CD4-positive, alpha-beta T cell (primary cell): ENCODE measurements at regions not wholly inside any gene's neighbourhood (a gene's known extent, or its start where the extent isn't known, plus 50 kb on each side); places are given as distances from the start of the nearest gene placed in this dataset.

Experiments used
- ATAC-seq: fragments of 200-7000 bp; cut with Tn5 transposase; one replicate; pipeline ENCODE4 v1.10.0; 2022; ENCODE audit warnings: mild to moderate bottlenecking; ENCODE audit not compliant: poor library complexity
- CTCF ChIA-PET: fragments of 350-600 bp; sonication (Branson Sonifier 250); formaldehyde crosslinking; loops from one replicate; lab custom pipeline; 2021; ENCODE audit warnings: antibody characterized with exemption, inconsistent platforms; lab: Charles Lee
- POLR2A ChIA-PET: fragments of 350-600 bp; sonication (Branson Sonifier 250); formaldehyde crosslinking; loops from one replicate; lab custom pipeline; 2021; ENCODE audit warnings: antibody characterized with exemption, inconsistent platforms; lab: Charles Lee
- DNase-seq, 14 experiments: peaks; one replicate each; pipeline ENCODE4 v3.0.0-alpha.2; 2013 to 2020; ENCODE audit warnings: mixed read lengths in 2 of 14
- H3K27ac ChIP-seq, 2 donors: one replicate each; pipeline versions ENCODE4 v1.5.1 to v1.7.0; 2013; ENCODE audit warnings: low read length in 2 of 2, low read depth in 1 of 2, mild to moderate bottlenecking in 1 of 2
- H3K27me3 ChIP-seq, 2 experiments: 1 replicate in 1 of 2; 2 replicates in 1 of 2; pipeline versions ENCODE4 v1.6.1 to v1.7.0; 2013; ENCODE audit warnings: low read length in 2 of 2, control low read depth in 1 of 2, mild to moderate bottlenecking in 1 of 2, moderate library complexity in 1 of 2; ENCODE audit not compliant: insufficient read depth in 2 of 2, control insufficient read depth in 1 of 2
- H3K36me3 ChIP-seq: one replicate; pipeline ENCODE4 v1.6.1; 2013; ENCODE audit warnings: low read length, control low read depth; ENCODE audit not compliant: insufficient read depth
- H3K4me1 ChIP-seq: one replicate; pipeline ENCODE4 v1.6.1; 2013; ENCODE audit warnings: low read length, control low read depth; ENCODE audit not compliant: insufficient read depth
- H3K4me3 ChIP-seq: one replicate; pipeline ENCODE4 v1.5.1; 2013; ENCODE audit warnings: mild to moderate bottlenecking, low read length, moderate library complexity
- H3K9me3 ChIP-seq, 2 experiments: 1 replicate in 1 of 2; 2 replicates in 1 of 2; pipeline versions ENCODE4 v1.6.1 to v1.7.0; 2013; ENCODE audit warnings: low read length in 2 of 2, mild to moderate bottlenecking in 2 of 2, control low read depth in 1 of 2, moderate library complexity in 1 of 2; ENCODE audit not compliant: control insufficient read depth in 1 of 2, insufficient read depth in 1 of 2
- H3K27ac Mint-ChIP-seq: one replicate; pipeline ENCODE4 v1.8.0; 2020; ENCODE audit warnings: mixed read lengths
- H3K27me3 Mint-ChIP-seq: one replicate; pipeline ENCODE4 v1.8.0; 2021; ENCODE audit warnings: mixed read lengths
- H3K36me3 Mint-ChIP-seq: one replicate; pipeline ENCODE4 v1.8.0; 2021; ENCODE audit warnings: low read depth, mixed read lengths
- H3K4me1 Mint-ChIP-seq: one replicate; pipeline ENCODE4 v1.8.0; 2021; ENCODE audit warnings: low read depth, mixed read lengths
- H3K4me3 Mint-ChIP-seq: one replicate; pipeline ENCODE4 v1.8.0; 2020; ENCODE audit warnings: mild to moderate bottlenecking, mixed read lengths
- H3K9me3 Mint-ChIP-seq: one replicate; pipeline ENCODE4 v1.8.0; 2020; ENCODE audit warnings: mixed read lengths
- CTCF ChIP-seq: fragments of 200-600 bp; IDR thresholded peaks from one replicate; pipeline ENCODE4 v1.8.0; 2022; ENCODE audit warnings: antibody characterized with exemption, mild to moderate bottlenecking
- intact Hi-C, 2 experiments: fragments of 100-400 bp; cut with DNase I in 1 of 2; cut with micrococcal nuclease in 1 of 2; formaldehyde crosslinking; loops; one replicate each; pipeline versions ENCODE4 v1.15.1 to v1.9.0; 2023 to 2025; cut with DNase I, micrococcal nuclease

- TF ChIP-seq CTCF, result no peak
- Mint-ChIP-seq H3K36me3 (no peaks in the 10 kb centered on the region), H3K27me3 (no peaks in the 10 kb centered on the region), H3K4me1 (no peaks in the 10 kb centered on the region), H3K27ac (no peak overlapping the region), H3K4me3 (no peak overlapping the region), H3K9me3 (no peaks in the 10 kb centered on the region)
- no peaks in the 10 kb centered on the region for H3K4me1 ChIP-seq
- no peaks in the 10 kb centered on the region for H3K27me3 ChIP-seq
- H3K4me3 ChIP-seq, result no peak overlapping the region
- H3K9me3 ChIP-seq, result no peaks in the 10 kb centered on the region
- DNase-seq, result no peak
- H3K36me3 ChIP-seq, result no peaks in the 10 kb centered on the region
- no peak for ATAC-seq
- ChIA-PET CTCF (no interaction called here), POLR2A (interaction anchor here (0.6 kb wide), 1 partner anchor 11 kb away, joined by 3 read pairs; no protein-coding TSS in a partner anchor)
- H3K27ac ChIP-seq, result no peak overlapping the region
- intact Hi-C loops, result no loop called here
Observed at GRCh38 chrX:39016556-39016955, 215.3 kb downstream of the MID1IP1 start.

- DNase-seq (no peak), ATAC-seq (no peak)
- H3K27me3 Mint-ChIP-seq, result no peaks in the 10 kb centered on the region
- H3K4me3 ChIP-seq, result no peak overlapping the region
- POLR2A ChIA-PET, result no interaction called here
- no peak for TF ChIP-seq CTCF
- H3K27ac ChIP-seq, result no peak overlapping the region
- no peaks in the 10 kb centered on the region for H3K4me1 ChIP-seq
- no peaks in the 10 kb centered on the region for H3K9me3 Mint-ChIP-seq
- H3K36me3 Mint-ChIP-seq, result no peaks in the 10 kb centered on the region
- no peaks in the 10 kb centered on the region for H3K9me3 ChIP-seq
- H3K4me3 Mint-ChIP-seq, result no peak overlapping the region
- H3K4me1 Mint-ChIP-seq, result no peaks in the 10 kb centered on the region
- H3K36me3 ChIP-seq, result no peaks in the 10 kb centered on the region
- intact Hi-C loops, result no loop called here
- no peak overlapping the region for H3K27ac Mint-ChIP-seq
- H3K27me3 ChIP-seq, result no peaks in the 10 kb centered on the region
- CTCF ChIA-PET, result no interaction called here
Observed at GRCh38 chrX:39017077-39017476, 215.8 kb downstream of the MID1IP1 start.

- ATAC-seq (no peak), DNase-seq (no peak)
- Mint-ChIP-seq H3K4me1 (no peaks in the 10 kb centered on the region), H3K9me3 (no peaks in the 10 kb centered on the region), H3K36me3 (no peaks in the 10 kb centered on the region), H3K4me3 (no peak overlapping the region), H3K27ac (no peak overlapping the region), H3K27me3 (no peaks in the 10 kb centered on the region)
- no peaks in the 10 kb centered on the region for H3K4me1 ChIP-seq
- ChIA-PET CTCF (no interaction called here), POLR2A (no interaction called here)
- no peak overlapping the region for H3K4me3 ChIP-seq
- no peak overlapping the region for H3K27ac ChIP-seq
- no peak for TF ChIP-seq CTCF
- H3K27me3 ChIP-seq, result no peaks in the 10 kb centered on the region
- no peaks in the 10 kb centered on the region for H3K36me3 ChIP-seq
- H3K9me3 ChIP-seq, result no peaks in the 10 kb centered on the region
- intact Hi-C loops, result no loop called here
Observed at GRCh38 chrX:39017716-39018115, 216.5 kb downstream of the MID1IP1 start.
